Heart left ventricle (tissue), 16 donors: ENCODE measurements at regions not wholly inside any gene's neighbourhood (a gene's known extent, or its start where the extent isn't known, plus 50 kb on each side); places are given as distances from the start of the nearest gene placed in this dataset.

Experiments used
- ATAC-seq, 4 donors: fragments of 200-7000 bp; cut with Tn5 transposase; one replicate each; pipeline ENCODE4 v1.9.1; 2020 to 2022; ENCODE audit warnings: moderate library complexity in 4 of 4, mild to moderate bottlenecking in 3 of 4, moderate number of reproducible peaks in 1 of 4
- DNase-seq, 5 donors: peaks; one replicate each; pipeline ENCODE4 v3.0.0-alpha.2; 2020
- H3K27ac ChIP-seq, 12 donors: fragments of 200-600 bp; sonication (generic) in 4 of 12; one replicate each; pipeline versions ENCODE4 v1.5.0 to v1.8.0; 2016 to 2022; ENCODE audit warnings: mild to moderate bottlenecking in 2 of 12
- H3K27me3 ChIP-seq, 9 donors: fragments of 200-600 bp; sonication (generic) in 2 of 9; one replicate each; pipeline versions ENCODE4 v1.5.1 to v1.8.0; 2016 to 2022; ENCODE audit warnings: mild to moderate bottlenecking in 3 of 9
- H3K36me3 ChIP-seq, 9 donors: fragments of 200-600 bp; sonication (generic) in 2 of 9; one replicate each; pipeline versions ENCODE4 v1.5.0 to v1.8.0; 2018 to 2022; ENCODE audit warnings: mild to moderate bottlenecking in 2 of 9
- H3K4me1 ChIP-seq, 12 donors: fragments of 200-600 bp; sonication (generic) in 4 of 12; one replicate each; pipeline versions ENCODE4 v1.5.0 to v1.8.0; 2016 to 2022; ENCODE audit warnings: mild to moderate bottlenecking in 3 of 12
- H3K4me3 ChIP-seq, 12 donors: fragments of 200-600 bp; sonication (generic) in 4 of 12; one replicate each; pipeline versions ENCODE4 v1.5.0 to v1.8.0; 2017 to 2022; ENCODE audit warnings: mild to moderate bottlenecking in 9 of 12, moderate library complexity in 4 of 12
- H3K9me3 ChIP-seq, 12 donors: fragments of 200-600 bp; sonication (generic) in 4 of 12; one replicate each; pipeline versions ENCODE4 v1.5.0 to v1.8.0; 2016 to 2022; ENCODE audit warnings: mild to moderate bottlenecking in 1 of 12
- POLR2A ChIP-seq, 2 donors: fragments of 450-650 bp; IDR thresholded peaks; one replicate each; pipeline ENCODE4 v1.6.1; 2017; ENCODE audit warnings: antibody characterized with exemption in 2 of 2, mild to moderate bottlenecking in 2 of 2, moderate library complexity in 2 of 2
- WGBS, 4 donors: extraction: QIAGEN DNeasy Blood & Tissue Kit in 2 of 4; methylation state at CpG; one replicate each; pipeline versions ENCODE4 v1.1.5 to v1.1.7; 2013 to 2018; 5-methylcytosine and 5-hydroxymethylcytosine counted together
- intact Hi-C, 10 donors: fragments of 100-400 bp; cut with DNase I; formaldehyde crosslinking; loops; one replicate each; pipeline versions ENCODE4 v1.11.1 to v1.14.2; 2022
- TF ChIP-seq, protein P1 (sequence below), 12 donors: fragments of 200-600 bp; sonication (generic) in 4 of 12; IDR thresholded peaks; one replicate each; pipeline versions ENCODE4 v1.5.0 to v1.8.0; 2018 to 2022; ENCODE audit warnings: antibody characterized with exemption in 12 of 12, mild to moderate bottlenecking in 5 of 12
- donor health status: ischemic (EF 13 %, LVEDD 7.1; RV severe dilation, severe dysfunction).
- donor health status: healthy with polysubstance abuse.
- donor health status: DM: no; HTN: yes; CAD: no.
- donor health status: DM: no; HTN: no; CAD: no.
- donor health status: ischemic (EF 25% LVEDD 6.9; RV normal size, moderate dysfunction).
- donor health status: ischemic (EF 25% LVEDD 5.7; RV mildly dilated, moderate dysfunction).
- donor health status: healthy.
- donor health status: DM: yes; HTN: yes; CAD: no.
- donor health status: ischemic (EF 35%, LVEDD 5.7; RV mildly dilated, moderate dysfunction).
- donor health status: nonischemic (EF 11% LVEDD 7.7; RV severe dilation, severe dysfunction).
- donor health status: DM: yes; HTN: yes; CAD: no.
- donor health status: PGD.
- donor health status: ischemic (EF 29% LVEDD 5.4; RV normal size, mild dysfunction).
- donor health status: nonischemic (EF 23%, LVEDD 6.1; RV moderate dilation, normal function).

DNA sequence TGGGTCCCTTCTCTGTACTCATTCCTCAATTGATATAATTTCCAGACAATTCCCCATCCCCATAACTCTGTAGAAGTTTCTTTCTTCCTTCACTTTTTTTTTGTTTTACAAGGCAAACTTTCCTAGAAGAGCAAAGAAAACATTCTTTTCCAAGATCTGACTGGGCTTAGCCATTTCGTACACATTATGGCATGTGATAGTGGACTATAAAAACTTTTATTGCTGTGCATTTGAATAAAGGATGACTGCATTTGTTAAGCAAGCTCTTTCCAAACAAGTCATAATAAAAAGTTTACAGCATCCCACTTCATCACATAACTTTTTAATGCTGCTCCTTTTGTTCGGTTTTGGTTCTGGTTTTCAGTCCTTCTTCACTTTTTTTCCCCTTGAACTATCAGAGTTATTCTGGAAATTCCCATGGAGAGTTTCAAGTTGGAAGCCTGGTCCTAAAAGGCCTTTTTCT is 231.0 kb upstream of the HMGA2 start:
- H3K36me3 ChIP-seq: no peaks in the 10 kb centered on the region
- no peaks in the 10 kb centered on the region for H3K9me3 ChIP-seq
- intact Hi-C loops: no loop called here
- H3K4me3 ChIP-seq: no peak overlapping the region
- peaks cover 0 to 19% (median 0%) of the 10 kb centered on the region in 12 donors for H3K4me1 ChIP-seq
- DNase-seq (no peak), ATAC-seq (no peak)
- no peak overlapping the region for H3K27ac ChIP-seq
- WGBS, 4 donors: 85 to 91% (median 88%) methylated on average over 2 of the region's 2 CpGs
- H3K27me3 ChIP-seq: no peaks in the 10 kb centered on the region
- TF ChIP-seq, protein P1, sequence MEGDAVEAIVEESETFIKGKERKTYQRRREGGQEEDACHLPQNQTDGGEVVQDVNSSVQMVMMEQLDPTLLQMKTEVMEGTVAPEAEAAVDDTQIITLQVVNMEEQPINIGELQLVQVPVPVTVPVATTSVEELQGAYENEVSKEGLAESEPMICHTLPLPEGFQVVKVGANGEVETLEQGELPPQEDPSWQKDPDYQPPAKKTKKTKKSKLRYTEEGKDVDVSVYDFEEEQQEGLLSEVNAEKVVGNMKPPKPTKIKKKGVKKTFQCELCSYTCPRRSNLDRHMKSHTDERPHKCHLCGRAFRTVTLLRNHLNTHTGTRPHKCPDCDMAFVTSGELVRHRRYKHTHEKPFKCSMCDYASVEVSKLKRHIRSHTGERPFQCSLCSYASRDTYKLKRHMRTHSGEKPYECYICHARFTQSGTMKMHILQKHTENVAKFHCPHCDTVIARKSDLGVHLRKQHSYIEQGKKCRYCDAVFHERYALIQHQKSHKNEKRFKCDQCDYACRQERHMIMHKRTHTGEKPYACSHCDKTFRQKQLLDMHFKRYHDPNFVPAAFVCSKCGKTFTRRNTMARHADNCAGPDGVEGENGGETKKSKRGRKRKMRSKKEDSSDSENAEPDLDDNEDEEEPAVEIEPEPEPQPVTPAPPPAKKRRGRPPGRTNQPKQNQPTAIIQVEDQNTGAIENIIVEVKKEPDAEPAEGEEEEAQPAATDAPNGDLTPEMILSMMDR (IDR thresholded peaks at IDR 0.05): no peak
- no peak for TF ChIP-seq POLR2A (IDR thresholded peaks at IDR 0.05)

DNA sequence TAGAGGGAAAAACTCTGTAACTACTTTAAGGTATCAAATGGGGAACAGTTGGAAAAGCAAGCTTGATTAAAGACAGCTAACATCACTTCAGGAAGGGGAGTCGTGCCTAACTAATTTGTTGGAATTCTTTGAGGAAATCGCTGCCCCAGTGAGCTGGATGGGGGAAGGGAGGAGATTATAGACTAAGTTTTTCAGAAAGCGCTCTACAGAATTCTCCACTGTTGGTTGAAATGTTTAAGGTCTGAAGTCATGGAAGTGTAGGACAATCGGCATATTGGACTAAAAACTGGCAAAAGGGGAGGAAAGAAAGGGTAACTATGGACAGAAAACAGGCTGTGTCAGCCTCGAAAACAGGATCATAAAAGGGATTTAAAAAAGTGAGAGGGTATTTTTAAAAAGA is 229.9 kb upstream of the HMGA2 start:
- no peak for ATAC-seq

DNA sequence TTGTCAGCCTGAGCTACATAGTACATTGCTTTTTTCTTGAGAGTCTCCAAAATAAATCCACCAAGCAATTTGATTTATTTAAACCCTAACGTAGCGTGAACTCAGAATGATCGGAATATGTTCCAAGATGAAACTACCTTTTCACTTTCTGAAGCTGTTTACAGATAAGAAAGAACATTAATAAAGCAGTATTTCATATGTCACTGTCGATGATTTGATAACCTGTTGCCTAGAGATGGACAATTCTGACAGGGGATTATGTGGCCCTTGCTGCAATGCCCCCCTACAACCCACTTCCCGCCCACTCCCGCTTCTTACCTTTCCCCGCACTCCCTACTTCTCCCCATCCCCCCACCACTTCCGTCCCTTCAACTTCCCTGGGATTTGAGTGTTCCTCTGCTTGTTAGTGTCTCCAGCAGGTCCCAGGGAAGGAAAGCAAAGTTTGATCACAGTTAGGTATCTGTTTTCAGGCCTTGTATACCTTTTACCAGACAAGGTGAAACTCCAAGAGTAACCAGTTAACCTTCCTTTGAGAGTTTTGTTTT is 229.2 kb upstream of the HMGA2 start:
- ATAC-seq: no peak
- no peak for TF ChIP-seq POLR2A (IDR thresholded peaks at IDR 0.05)
- TF ChIP-seq, protein P1 (IDR thresholded peaks at IDR 0.05): no peak
- WGBS, 4 donors: 76 to 85% (median 83%) methylated on average over 8 of the region's 8 CpGs
- intact Hi-C loops: no loop called here
- Histone ChIP-seq H3K27ac (no peak overlapping the region), H3K36me3 (no peaks in the 10 kb centered on the region), H3K9me3 (no peaks in the 10 kb centered on the region), H3K27me3 (peaks cover 0 to 9% (median 0%) of the 10 kb centered on the region in 9 donors), H3K4me3 (no peak overlapping the region), H3K4me1 (peaks cover 0 to 19% (median 0%) of the 10 kb centered on the region in 12 donors)
- no peak for DNase-seq

More for the DNA sequence above, 229.9 kb upstream of the HMGA2 start:
- Histone ChIP-seq H3K27me3 (peaks cover 0 to 4% (median 0%) of the 10 kb centered on the region in 9 donors), H3K4me1 (peaks cover 0 to 19% (median 0%) of the 10 kb centered on the region in 12 donors), H3K4me3 (no peak overlapping the region), H3K9me3 (no peaks in the 10 kb centered on the region), H3K27ac (no peak overlapping the region), H3K36me3 (no peaks in the 10 kb centered on the region)
- intact Hi-C loops: no loop called here
- WGBS, 4 donors: 27 to 41% (median 31%) methylated on average over 5 of the region's 5 CpGs
- TF ChIP-seq POLR2A (IDR thresholded peaks at IDR 0.05): no peak
- TF ChIP-seq, protein P1 (IDR thresholded peaks at IDR 0.05): no peak
- no peak for DNase-seq

DNA sequence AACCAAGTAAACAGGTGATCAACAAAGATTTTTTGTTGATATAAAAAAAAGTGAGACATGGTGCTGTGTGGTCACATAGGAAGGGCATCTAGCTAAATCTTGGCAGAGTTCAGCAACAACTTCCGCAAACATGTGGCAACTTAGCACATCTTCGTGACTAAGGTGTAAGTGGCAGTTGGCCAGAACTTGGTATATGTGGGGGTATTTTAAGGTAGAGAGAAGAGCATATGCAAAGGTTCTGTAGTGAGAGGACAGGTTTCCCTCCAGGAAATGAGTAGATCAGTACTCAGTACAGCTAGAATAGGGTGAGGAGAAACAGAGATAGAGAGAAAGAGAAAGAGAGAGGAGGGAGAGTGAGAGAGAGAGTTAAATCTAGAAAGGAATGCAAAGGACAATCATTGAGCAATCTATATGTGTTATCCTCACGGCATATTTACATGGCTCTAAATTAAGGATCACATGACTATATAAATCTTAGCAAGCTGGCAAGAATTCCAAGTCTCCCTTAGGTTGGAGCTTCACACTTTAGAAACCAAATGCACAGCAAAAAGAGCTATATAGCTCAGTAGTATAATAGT is 227.7 kb upstream of the HMGA2 start:
- Histone ChIP-seq H3K27me3 (peaks cover 0 to 9% (median 3%) of the 10 kb centered on the region in 9 donors), H3K36me3 (no peaks in the 10 kb centered on the region), H3K9me3 (no peaks in the 10 kb centered on the region), H3K4me3 (no peak overlapping the region), H3K27ac (no peak overlapping the region), H3K4me1 (peaks cover 0 to 19% (median 0%) of the 10 kb centered on the region in 12 donors)
- DNase-seq (no peak), ATAC-seq (no peak)
- intact Hi-C loops: no loop called here
- WGBS, 4 donors: 83 to 87% (median 86%) methylated on average over 3 of the region's 3 CpGs
- TF ChIP-seq, protein P1 (IDR thresholded peaks at IDR 0.05): no peak
- TF ChIP-seq POLR2A (IDR thresholded peaks at IDR 0.05): no peak
